K562 (cell line): ENCODE measurements at regions not wholly inside any gene's neighbourhood (a gene's known extent, or its start where the extent isn't known, plus 50 kb on each side); places are given as distances from the start of the nearest gene placed in this dataset.

Source experiments
- ATAC-seq: fragments of 200-7000 bp; cut with Tn5 transposase; 3 replicates; pipeline ENCODE4 v1.9.1; 2020; ENCODE audit warnings: moderate library complexity
- BruUV-seq: library from RNA; stranded (reverse); fragments of 400-500 nt; replicated peaks from 2 replicates; lab custom pipeline; 2021; lab: Mats Ljungman, UMichigan
- CTCF ChIA-PET: fragments of 300-600 bp; formaldehyde crosslinking; extraction: SDS; loops from one replicate; lab custom pipeline; 2021; ENCODE audit warnings: low intra/inter-chr PET ratio; lab: Yijun Ruan, JAX
- POLR2A ChIA-PET: fragments of 300-600, 350-650 bp; sonication (Branson Sonifier 250); formaldehyde crosslinking; extraction: SDS; loops from one replicate; lab custom pipeline; 2021; ENCODE audit warnings: antibody characterized with exemption, inconsistent platforms; lab: Yijun Ruan, JAX
- DNase-seq, 4 experiments: peaks; one replicate each; pipeline versions ENCODE4 v3.0.0 to v3.0.0-alpha.2; 2011 to 2018; ENCODE audit warnings: low spot score in 3 of 4, mixed read lengths in 3 of 4; ENCODE audit errors: extremely low read depth in 1 of 4
- FAIRE-seq: peaks from 2 replicates; lab custom pipeline; 2011; peaks lifted over from hg19 to GRCh38; lab: Jason Lieb, UNC
- H2AFZ ChIP-seq: 2 replicates; pipeline ENCODE4 v1.6.0; 2011; ENCODE audit warnings: low read depth, low read length, control low read depth, inconsistent platforms
- H3K27ac ChIP-seq: fragments of 200-600 bp; 3 replicates; pipeline ENCODE4 v1.8.0; 2011; ENCODE audit warnings: low read depth, mild to moderate bottlenecking, control low read depth, inconsistent platforms, low read length, moderate library complexity, mixed read lengths; ENCODE audit errors: extremely low read depth
- H3K27me3 ChIP-seq, 2 experiments: fragments of 300-600 bp in 1 of 2; 2 replicates in 1 of 2; 3 replicates in 1 of 2; pipeline versions ENCODE4 v1.6.0 to v1.8.0; 2011; ENCODE audit warnings: inconsistent platforms in 2 of 2, low read length in 2 of 2, mild to moderate bottlenecking in 1 of 2, mixed read lengths in 1 of 2, moderate library complexity in 1 of 2; ENCODE audit not compliant: control insufficient read depth in 2 of 2, insufficient read depth in 2 of 2
- H3K36me3 ChIP-seq: fragments of 300-600 bp; 3 replicates; pipeline ENCODE4 v1.8.0; 2011; ENCODE audit warnings: mild to moderate bottlenecking, low read length, inconsistent platforms; ENCODE audit not compliant: control insufficient read depth, insufficient read depth
- H3K4me1 ChIP-seq, 2 experiments: fragments of 200-600 bp in 1 of 2; replicated peaks in 1 of 2; 2 replicates in 1 of 2; 3 replicates in 1 of 2; pipeline versions ENCODE4 v1.5.1 to v1.8.0; 2011; ENCODE audit warnings: inconsistent platforms in 2 of 2, low read length in 2 of 2, mild to moderate bottlenecking in 1 of 2, mixed read lengths in 1 of 2, moderate library complexity in 1 of 2; ENCODE audit not compliant: control insufficient read depth in 2 of 2, insufficient read depth in 2 of 2
- H3K4me2 ChIP-seq: 2 replicates; pipeline ENCODE4 v1.6.1; 2011; ENCODE audit warnings: low read length, control low read depth, inconsistent platforms, mixed read lengths; ENCODE audit not compliant: insufficient read depth
- H3K4me3 ChIP-seq: fragments of 200-600 bp; sonication (generic), shearing (Covaris generic); 2 replicates; pipeline ENCODE4 v1.5.1; 2016; ENCODE audit warnings: control low read depth, inconsistent platforms
- H3K79me2 ChIP-seq: fragments of 200-600 bp; 3 replicates; pipeline ENCODE4 v1.8.0; 2011; ENCODE audit warnings: low read length, inconsistent platforms; ENCODE audit not compliant: control insufficient read depth, insufficient read depth
- H3K9ac ChIP-seq, 2 experiments: 2 replicates each; pipeline versions ENCODE4 v1.6.0 to v1.6.1; 2011; ENCODE audit warnings: low read depth in 2 of 2, low read length in 2 of 2, control low read depth in 1 of 2, inconsistent platforms in 1 of 2, mild to moderate bottlenecking in 1 of 2, mixed read lengths in 1 of 2; ENCODE audit not compliant: insufficient read depth in 1 of 2
- H3K9me1 ChIP-seq: one replicate; pipeline ENCODE4 v1.6.0; 2011; ENCODE audit warnings: inconsistent platforms, mild to moderate bottlenecking, low read length, moderate library complexity; ENCODE audit not compliant: control insufficient read depth, insufficient read depth
- H3K9me3 ChIP-seq: replicated peaks from 2 replicates; pipeline ENCODE4 v1.5.1; 2011; ENCODE audit warnings: low read depth, low read length, inconsistent platforms; ENCODE audit not compliant: control insufficient read depth, insufficient read depth
- H4K20me1 ChIP-seq: replicated peaks from 2 replicates; pipeline ENCODE4 v1.6.1; 2011; ENCODE audit warnings: low read length, inconsistent platforms, mixed read lengths; ENCODE audit not compliant: control insufficient read depth, insufficient read depth
- CBX2 ChIP-seq: fragments of 200-600 bp; sonication (generic); IDR thresholded peaks from one replicate; pipeline ENCODE4 v1.6.1; 2012; ENCODE audit warnings: mild to moderate bottlenecking, low read length, inconsistent platforms; ENCODE audit not compliant: insufficient read depth, poor library complexity, severe bottlenecking
- CHD4 ChIP-seq: fragments of 200-600 bp; sonication (generic); IDR thresholded peaks from 3 replicates; pipeline ENCODE4 v1.6.1; 2012; ENCODE audit warnings: low read depth, mild to moderate bottlenecking, mixed read lengths, low read length, inconsistent platforms; ENCODE audit not compliant: insufficient read depth, insufficient replicate concordance, poor library complexity, severe bottlenecking
- MLLT1 ChIP-seq, 2 experiments: fragments of 450-650 bp; IDR thresholded peaks; 2 replicates each; pipeline ENCODE4 v1.6.1; 2016
- NONO ChIP-seq, 2 experiments: fragments of 200-400 bp in 1 of 2; fragments of 450-650 bp in 1 of 2; formaldehyde crosslinking in 1 of 2; IDR thresholded peaks; 2 replicates each; pipeline ENCODE4 v1.6.1; 2017; ENCODE audit warnings: low read depth in 2 of 2, mild to moderate bottlenecking in 2 of 2, moderate library complexity in 2 of 2, low read length in 1 of 2
- SMAD4 ChIP-seq: fragments of 250-450 bp; sonication (Bioruptor Pico); conservative IDR thresholded peaks from 2 replicates; pipeline ENCODE4 v1.8.0; 2021; ENCODE audit warnings: inconsistent platforms, mild to moderate bottlenecking, moderate library complexity
- SMARCA4 ChIP-seq: fragments of 450-650 bp; IDR thresholded peaks from 2 replicates; pipeline ENCODE4 v1.6.1; 2016
- ZNF311 ChIP-seq: fragments of 250-450 bp; sonication (Bioruptor Pico); IDR thresholded peaks from 2 replicates; pipeline ENCODE4 v1.4.0; 2020; ENCODE audit warnings: mild to moderate bottlenecking, moderate library complexity
- WGBS: fragments of 100-300 bp; shearing (Covaris generic); methylation state at CpG from one replicate; pipeline ENCODE4 v1.1.6; 2016; ENCODE audit warnings: low coverage, mixed read lengths; ENCODE audit not compliant: insufficient coverage; ENCODE audit errors: missing lambda C conversion rate; 5-methylcytosine and 5-hydroxymethylcytosine counted together
- in situ Hi-C: fragments of 300-500 bp; cut with MboI; formaldehyde crosslinking; loops from 4 replicates; pipeline ENCODE4 v1.15.0; 2018; ENCODE audit warnings: inconsistent platforms, mixed read lengths
- intact Hi-C: fragments of 100-400 bp; cut with micrococcal nuclease; formaldehyde crosslinking; loops from 2 replicates; pipeline ENCODE4 v1.14.2; 2022
- TF ChIP-seq, protein P1 (sequence below), 2 experiments: IDR thresholded peaks; 2 replicates each; pipeline ENCODE4 v1.6.1; 2012; ENCODE audit warnings: improper control_type of control experiment in 2 of 2, low read depth in 2 of 2, low read length in 2 of 2, borderline replicate concordance in 1 of 2

DNA sequence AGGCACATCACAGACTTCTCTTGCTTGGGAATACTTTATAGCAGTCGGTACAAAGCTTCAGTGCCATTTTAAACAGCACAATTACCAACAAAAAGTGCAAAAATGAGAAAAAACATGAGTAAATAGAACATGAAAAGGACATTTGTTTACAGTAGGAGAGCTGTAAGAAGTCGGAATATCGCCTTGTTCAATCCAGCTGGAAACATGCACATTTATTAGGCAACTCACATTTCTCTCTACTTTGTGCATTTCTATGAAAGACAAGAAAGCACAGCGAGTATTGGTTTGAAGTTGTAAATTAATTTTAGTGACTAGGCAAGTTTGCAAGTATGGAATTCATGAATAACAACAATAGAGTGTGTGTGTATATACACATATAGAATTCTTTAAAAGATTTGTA is 484.7 kb downstream of the DACH1 start:
- Histone ChIP-seq H3K9ac (no peak overlapping the region), H3K9me1 (no peaks in the 10 kb centered on the region), H3K4me2 (no peak overlapping the region), H3K4me3 (no peak overlapping the region), H3K36me3 (no peaks in the 10 kb centered on the region), H2AFZ (no peak overlapping the region), H3K9me3 (no peaks in the 10 kb centered on the region), H3K27me3 (no peaks in the 10 kb centered on the region), H3K27ac (no peak overlapping the region), H3K4me1 (no peaks in the 10 kb centered on the region), H3K79me2 (no peaks in the 10 kb centered on the region), H4K20me1 (no peaks in the 10 kb centered on the region)
- FAIRE-seq (no peak), DNase-seq (no peak), ATAC-seq (no peak)
- no TSS peak for BruUV-seq
- in situ Hi-C loops: no loop called here
- 0% methylated on average over 4 of the region's 4 CpGs for WGBS
- CTCF ChIA-PET: no interaction called here
- POLR2A ChIA-PET: no interaction called here
- TF ChIP-seq NONO (IDR thresholded peaks at IDR 0.05; ENCODE audit: low read depth in 2 of 2, low read length in 1 of 2) (no peak), SMARCA4 (no peak), SMAD4 (CRISPR knock-in tag) (no peak), CBX2 (no peak), CHD4 (no peak), MLLT1 (IDR thresholded peaks at IDR 0.05) (no peak), ZNF311 (no peak)
- TF ChIP-seq, protein P1, sequence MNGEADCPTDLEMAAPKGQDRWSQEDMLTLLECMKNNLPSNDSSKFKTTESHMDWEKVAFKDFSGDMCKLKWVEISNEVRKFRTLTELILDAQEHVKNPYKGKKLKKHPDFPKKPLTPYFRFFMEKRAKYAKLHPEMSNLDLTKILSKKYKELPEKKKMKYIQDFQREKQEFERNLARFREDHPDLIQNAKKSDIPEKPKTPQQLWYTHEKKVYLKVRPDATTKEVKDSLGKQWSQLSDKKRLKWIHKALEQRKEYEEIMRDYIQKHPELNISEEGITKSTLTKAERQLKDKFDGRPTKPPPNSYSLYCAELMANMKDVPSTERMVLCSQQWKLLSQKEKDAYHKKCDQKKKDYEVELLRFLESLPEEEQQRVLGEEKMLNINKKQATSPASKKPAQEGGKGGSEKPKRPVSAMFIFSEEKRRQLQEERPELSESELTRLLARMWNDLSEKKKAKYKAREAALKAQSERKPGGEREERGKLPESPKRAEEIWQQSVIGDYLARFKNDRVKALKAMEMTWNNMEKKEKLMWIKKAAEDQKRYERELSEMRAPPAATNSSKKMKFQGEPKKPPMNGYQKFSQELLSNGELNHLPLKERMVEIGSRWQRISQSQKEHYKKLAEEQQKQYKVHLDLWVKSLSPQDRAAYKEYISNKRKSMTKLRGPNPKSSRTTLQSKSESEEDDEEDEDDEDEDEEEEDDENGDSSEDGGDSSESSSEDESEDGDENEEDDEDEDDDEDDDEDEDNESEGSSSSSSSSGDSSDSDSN (IDR thresholded peaks at IDR 0.05; ENCODE audit: borderline replicate concordance in 1 of 2, low read depth in 2 of 2, low read length in 2 of 2): no peak
- intact Hi-C loops: no loop called here
